Fibroblast of upper back skin (primary cell): ENCODE measurements at regions not wholly inside any gene's neighbourhood (a gene's known extent, or its start where the extent isn't known, plus 50 kb on each side); places are given as distances from the start of the nearest gene placed in this dataset.

ENCODE experiments used
- DNase-seq: peaks from one replicate; pipeline ENCODE4 v3.0.0-alpha.2; 2013

GRCh38 chr7:68420342-68421192 lies 1177.7 kb upstream of the AUTS2 start:
- no peak for DNase-seq

- DNase-seq: no peak
These were observed 1176.6 kb upstream of the AUTS2 start for GRCh38 chr7:68421712-68422111.

GRCh38 chr7:68422281-68422680 lies 1176.0 kb upstream of the AUTS2 start:
- DNase-seq: no peak

GRCh38 chr7:68423356-68423755 lies 1174.9 kb upstream of the AUTS2 start:
- no peak for DNase-seq

GRCh38 chr7:68424658-68425297 lies 1173.5 kb upstream of the AUTS2 start:
- no peak for DNase-seq

GRCh38 chr7:68425377-68425776 lies 1172.9 kb upstream of the AUTS2 start:
- peak; percentile 36 for DNase-seq

- no peak for DNase-seq
These were observed 1168.7 kb upstream of the AUTS2 start for GRCh38 chr7:68429411-68430117.

GRCh38 chr7:68432585-68432984 lies 1165.7 kb upstream of the AUTS2 start:
- DNase-seq: peak; percentile 69

GRCh38 chr7:68433462-68434070 lies 1164.7 kb upstream of the AUTS2 start:
- peak; percentile 91 for DNase-seq

- no peak for DNase-seq
These were observed 1163.4 kb upstream of the AUTS2 start for GRCh38 chr7:68434857-68435256.

- DNase-seq: peak; percentile 31
These were observed 1160.3 kb upstream of the AUTS2 start for GRCh38 chr7:68438016-68438415.

GRCh38 chr7:68438811-68439210 lies 1159.5 kb upstream of the AUTS2 start:
- no peak for DNase-seq

GRCh38 chr7:68439897-68440296 lies 1158.4 kb upstream of the AUTS2 start:
- no peak for DNase-seq

- no peak for DNase-seq
These were observed 1157.4 kb upstream of the AUTS2 start for GRCh38 chr7:68440866-68441265.

- DNase-seq: no peak
These were observed 1156.6 kb upstream of the AUTS2 start for GRCh38 chr7:68441645-68442044.

- no peak for DNase-seq
These were observed 1155.2 kb upstream of the AUTS2 start for GRCh38 chr7:68442931-68443631.

- DNase-seq: no peak
These were observed 1154.2 kb upstream of the AUTS2 start for GRCh38 chr7:68444042-68444441.

- DNase-seq: no peak
These were observed 1153.3 kb upstream of the AUTS2 start for GRCh38 chr7:68444956-68445355.

- DNase-seq: no peak
These were observed 1152.1 kb upstream of the AUTS2 start for GRCh38 chr7:68446183-68446582.

GRCh38 chr7:68449099-68449498 lies 1149.2 kb upstream of the AUTS2 start:
- no peak for DNase-seq

- no peak for DNase-seq
These were observed 1148.5 kb upstream of the AUTS2 start for GRCh38 chr7:68449816-68450215.

GRCh38 chr7:68454931-68455330 lies 1143.3 kb upstream of the AUTS2 start:
- no peak for DNase-seq

- DNase-seq: no peak
These were observed 1141.8 kb upstream of the AUTS2 start for GRCh38 chr7:68456469-68456868.
